ENCODE measurements at regions not wholly inside any gene's neighbourhood (a gene's known extent, or its start where the extent isn't known, plus 50 kb on each side); places are given as distances from the start of the nearest gene placed in this dataset.

GRCh38 chr5:82723168-82723567 lies 354.0 kb downstream of the TMEM167A start (continued):
- TF ChIP-seq, protein P1, sequence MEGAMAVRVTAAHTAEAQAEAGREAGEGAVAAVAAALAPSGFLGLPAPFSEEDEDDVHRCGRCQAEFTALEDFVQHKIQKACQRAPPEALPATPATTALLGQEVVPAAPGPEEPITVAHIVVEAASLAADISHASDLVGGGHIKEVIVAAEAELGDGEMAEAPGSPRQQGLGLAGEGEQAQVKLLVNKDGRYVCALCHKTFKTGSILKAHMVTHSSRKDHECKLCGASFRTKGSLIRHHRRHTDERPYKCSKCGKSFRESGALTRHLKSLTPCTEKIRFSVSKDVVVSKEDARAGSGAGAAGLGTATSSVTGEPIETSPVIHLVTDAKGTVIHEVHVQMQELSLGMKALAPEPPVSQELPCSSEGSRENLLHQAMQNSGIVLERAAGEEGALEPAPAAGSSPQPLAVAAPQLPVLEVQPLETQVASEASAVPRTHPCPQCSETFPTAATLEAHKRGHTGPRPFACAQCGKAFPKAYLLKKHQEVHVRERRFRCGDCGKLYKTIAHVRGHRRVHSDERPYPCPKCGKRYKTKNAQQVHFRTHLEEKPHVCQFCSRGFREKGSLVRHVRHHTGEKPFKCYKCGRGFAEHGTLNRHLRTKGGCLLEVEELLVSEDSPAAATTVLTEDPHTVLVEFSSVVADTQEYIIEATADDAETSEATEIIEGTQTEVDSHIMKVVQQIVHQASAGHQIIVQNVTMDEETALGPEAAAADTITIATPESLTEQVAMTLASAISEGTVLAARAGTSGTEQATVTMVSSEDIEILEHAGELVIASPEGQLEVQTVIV (IDR thresholded peaks at IDR 0.05; ENCODE audit: borderline replicate concordance, partially characterized antibody), result no peak

GRCh38 chr5:82721087-82721410 lies 356.1 kb downstream of the TMEM167A start:
- Histone ChIP-seq H3K27me3 (replicated peaks in 1 of 2; ENCODE audit: control insufficient read depth in 2 of 2, insufficient read depth in 2 of 2, low read length in 1 of 2) (no peaks in the 10 kb centered on the region), H3K36me3 (ENCODE audit: control insufficient read depth in 2 of 2, insufficient read depth in 2 of 2, low read length in 1 of 2) (no peaks in the 10 kb centered on the region), H3K27ac (ENCODE audit: control insufficient read depth, insufficient read depth) (no peak overlapping the region), H4K20me1 (ENCODE audit: control insufficient read depth, insufficient read depth) (no peaks in the 10 kb centered on the region), H3K79me2 (ENCODE audit: control insufficient read depth, insufficient read depth, low read length) (no peaks in the 10 kb centered on the region), H2AFZ (ENCODE audit: control insufficient read depth, low read depth, low read length) (no peak overlapping the region), H3K4me1 (ENCODE audit: control insufficient read depth, insufficient read depth, low read length) (no peaks in the 10 kb centered on the region), H3K9me3 (replicated peaks; ENCODE audit: control insufficient read depth, insufficient read depth, low read length) (no peaks in the 10 kb centered on the region), H3K4me2 (ENCODE audit: control insufficient read depth, insufficient read depth) (no peak overlapping the region), H3K4me3 (no peak overlapping the region), H3K9ac (ENCODE audit: control insufficient read depth, insufficient read depth, low read length) (no peak overlapping the region)
- DNase-seq (ENCODE audit: low read depth, low spot score) (no peak), FAIRE-seq (no peak), ATAC-seq (no peak)
- ChIA-PET SMC1A (ENCODE audit: uncharacterized antibody, unreplicated experiment) (no interaction called here), CTCF (no interaction called here), RAD21 (ENCODE audit: unreplicated experiment) (no interaction called here), POLR2A (no interaction called here)
- WGBS (ENCODE audit: insufficient coverage, insufficient replicate concordance, low lambda C conversion rate, missing lambda C conversion rate), result 0% methylated on average over 1 of the region's 1 CpG
- intact Hi-C loops (cut with micrococcal nuclease; ENCODE audit: unreplicated experiment), result no loop called here
- BruUV-seq (replicated peaks), result no TSS peak
- in situ Hi-C loops (cut with MboI), result no loop called here
- TF ChIP-seq JUNB (IDR thresholded peaks at IDR 0.05), result no peak
- no peak for TF ChIP-seq MYB (IDR thresholded peaks at IDR 0.05; ENCODE audit: borderline replicate concordance, low read depth, low read length)
- TF ChIP-seq ZNF217 (IDR thresholded peaks at IDR 0.05), result no peak
- TF ChIP-seq CUX1 (IDR thresholded peaks at IDR 0.05; ENCODE audit: insufficient replicate concordance, low read depth, low read length), result no peak
- no peak for TF ChIP-seq PAX8 (IDR thresholded peaks at IDR 0.05)
- TF ChIP-seq IKZF1 (conservative IDR thresholded peaks at IDR 0.05), result no peak
- no peak for TF ChIP-seq ZNF622 (IDR thresholded peaks at IDR 0.05)
- no peak for TF ChIP-seq NR2C2 (IDR thresholded peaks at IDR 0.05; ENCODE audit: borderline replicate concordance, control insufficient read depth, insufficient read length, low read depth)
- TF ChIP-seq PRDM15 (CRISPR knock-in tag; IDR thresholded peaks at IDR 0.05), result no peak
- TF ChIP-seq MTA2 (IDR thresholded peaks at IDR 0.05; ENCODE audit: low read depth), result no peak
- TF ChIP-seq YY1 (IDR thresholded peaks at IDR 0.05; ENCODE audit: low read depth, low read length), result no peak
- no peak for TF ChIP-seq GATAD2B (conservative IDR thresholded peaks at IDR 0.05; ENCODE audit: low read depth)

Measured in GM12878 (cell line).